Caco-2 (cell line): ENCODE measurements at regions not wholly inside any gene's neighbourhood (a gene's known extent, or its start where the extent isn't known, plus 50 kb on each side); places are given as distances from the start of the nearest gene placed in this dataset.

ENCODE experiments used
- BruUV-seq: library from RNA; stranded (reverse); fragments of 400-500 nt; replicated peaks from 2 replicates; lab custom pipeline; 2021; lab: Mats Ljungman, UMichigan
- CTCF ChIA-PET: fragments of 300-600 bp; sonication (Branson Sonifier 250); formaldehyde crosslinking; loops from one replicate; lab custom pipeline; 2022; ENCODE audit warnings: antibody characterized with exemption; lab: Charles Lee
- POLR2A ChIA-PET: fragments of 300-600 bp; sonication (Branson Sonifier 250); formaldehyde crosslinking; loops from one replicate; lab custom pipeline; 2022; ENCODE audit warnings: antibody characterized with exemption; lab: Charles Lee
- DNase-seq, 2 experiments: peaks; one replicate each; pipeline versions ENCODE4 v3.0.0 to v3.0.0-alpha.2; 2020 to 2022
- H3K27me3 ChIP-seq: replicated peaks from 2 replicates; pipeline ENCODE4 v1.6.0; 2011; ENCODE audit warnings: low read length; ENCODE audit not compliant: control insufficient read depth, insufficient read depth
- H3K36me3 ChIP-seq: 2 replicates; pipeline ENCODE4 v1.5.1; 2011; ENCODE audit warnings: low read length; ENCODE audit not compliant: control insufficient read depth, insufficient read depth
- H3K4me1 ChIP-seq: fragments of 250-450 bp; sonication (Bioruptor Pico); 2 replicates; pipeline ENCODE4 v1.5.1; 2020; ENCODE audit warnings: mild to moderate bottlenecking
- H3K4me3 ChIP-seq: 2 replicates; pipeline ENCODE4 v1.5.1; 2011; ENCODE audit warnings: low read depth, mild to moderate bottlenecking, control low read depth, low read length
- H3K9me3 ChIP-seq: fragments of 250-450 bp; sonication (Bioruptor Pico); 2 replicates; pipeline ENCODE4 v1.5.1; 2020; ENCODE audit warnings: mild to moderate bottlenecking, moderate library complexity
- H3K27ac Mint-ChIP-seq: one replicate; pipeline ENCODE4 v1.8.0; 2022; ENCODE audit warnings: mixed read lengths; ENCODE audit not compliant: unreplicated experiment
- H3K27me3 Mint-ChIP-seq: one replicate; pipeline ENCODE4 v1.8.0; 2022; ENCODE audit warnings: mixed read lengths; ENCODE audit not compliant: insufficient read depth, unreplicated experiment
- H3K36me3 Mint-ChIP-seq: one replicate; pipeline ENCODE4 v1.8.0; 2022; ENCODE audit warnings: mild to moderate bottlenecking, mixed read lengths; ENCODE audit not compliant: insufficient read depth, unreplicated experiment
- H3K4me1 Mint-ChIP-seq: one replicate; pipeline ENCODE4 v1.8.0; 2022; ENCODE audit warnings: low read depth, mixed read lengths; ENCODE audit not compliant: unreplicated experiment
- H3K4me3 Mint-ChIP-seq: one replicate; pipeline ENCODE4 v1.8.0; 2022; ENCODE audit warnings: mild to moderate bottlenecking, moderate library complexity, mixed read lengths; ENCODE audit not compliant: unreplicated experiment
- H3K9me3 Mint-ChIP-seq: one replicate; pipeline ENCODE4 v1.8.0; 2022; ENCODE audit warnings: mixed read lengths; ENCODE audit not compliant: unreplicated experiment
- CTCF ChIP-seq, 2 experiments: fragments of 200-600 bp in 1 of 2; IDR thresholded peaks; 1 replicate in 1 of 2; 2 replicates in 1 of 2; pipeline versions ENCODE4 v1.5.1 to v1.8.0; 2011 to 2022; ENCODE audit warnings: antibody characterized with exemption in 1 of 2, control low read depth in 1 of 2, inconsistent platforms in 1 of 2, low read depth in 1 of 2, low read length in 1 of 2, mild to moderate bottlenecking in 1 of 2, moderate library complexity in 1 of 2; ENCODE audit not compliant: insufficient read depth in 1 of 2, severe bottlenecking in 1 of 2, unreplicated experiment in 1 of 2
- intact Hi-C: fragments of 100-400 bp; cut with micrococcal nuclease; formaldehyde crosslinking; loops from one replicate; pipeline ENCODE4 v1.10.0; 2022; ENCODE audit not compliant: unreplicated experiment

- H3K4me3 ChIP-seq: no peak overlapping the region
- no peaks in the 10 kb centered on the region for H3K36me3 ChIP-seq
- no peak overlapping the region for H3K27ac Mint-ChIP-seq
- H3K27me3 Mint-ChIP-seq: no peaks in the 10 kb centered on the region
- H3K4me3 Mint-ChIP-seq: no peak overlapping the region
- H3K9me3 ChIP-seq: no peaks in the 10 kb centered on the region
- no peaks in the 10 kb centered on the region for H3K9me3 Mint-ChIP-seq
- POLR2A ChIA-PET: no interaction called here
- intact Hi-C loops: no loop called here
- CTCF ChIA-PET: no interaction called here
- H3K27me3 ChIP-seq: no peaks in the 10 kb centered on the region
- no peak for DNase-seq
- BruUV-seq: no TSS peak
- H3K4me1 Mint-ChIP-seq: peaks cover 7% of the 10 kb centered on the region
- H3K4me1 ChIP-seq: peaks cover 3% of the 10 kb centered on the region; the same call in 1 of the 2 replicates
- no peak for TF ChIP-seq CTCF (IDR thresholded peaks at IDR 0.05; ENCODE audit: insufficient read depth in 1 of 2, low read depth in 1 of 2, low read length in 1 of 2, severe bottlenecking in 1 of 2, unreplicated experiment in 1 of 2)
- H3K36me3 Mint-ChIP-seq: no peaks in the 10 kb centered on the region
Observed at GRCh38 chr6:54473328-54473727, 165.1 kb downstream of the TINAG start.

GRCh38 chr6:54474898-54475297 is 166.7 kb downstream of the TINAG start:
- Histone ChIP-seq H3K4me1 (peaks cover 3% of the 10 kb centered on the region; the same call in 1 of the 2 replicates), H3K4me3 (no peak overlapping the region), H3K36me3 (no peaks in the 10 kb centered on the region), H3K27me3 (no peaks in the 10 kb centered on the region), H3K9me3 (no peaks in the 10 kb centered on the region)
- ChIA-PET POLR2A (no interaction called here), CTCF (no interaction called here)
- Mint-ChIP-seq H3K36me3 (no peaks in the 10 kb centered on the region), H3K4me1 (peaks cover 7% of the 10 kb centered on the region), H3K27ac (no peak overlapping the region), H3K27me3 (no peaks in the 10 kb centered on the region), H3K9me3 (no peaks in the 10 kb centered on the region), H3K4me3 (no peak overlapping the region)
- no peak for TF ChIP-seq CTCF (IDR thresholded peaks at IDR 0.05; ENCODE audit: insufficient read depth in 1 of 2, low read depth in 1 of 2, low read length in 1 of 2, severe bottlenecking in 1 of 2, unreplicated experiment in 1 of 2)
- no peak for DNase-seq
- intact Hi-C loops: no loop called here
- no TSS peak for BruUV-seq

GRCh38 chr6:54481091-54481490 is 172.8 kb downstream of the TINAG start:
- intact Hi-C loops: no loop called here
- no peak overlapping the region for H3K4me3 Mint-ChIP-seq
- H3K27me3 ChIP-seq: no peaks in the 10 kb centered on the region
- no peaks in the 10 kb centered on the region for H3K36me3 Mint-ChIP-seq
- no peak for DNase-seq
- no peaks in the 10 kb centered on the region for H3K36me3 ChIP-seq
- no peak overlapping the region for H3K27ac Mint-ChIP-seq
- H3K9me3 ChIP-seq: no peaks in the 10 kb centered on the region
- no peak for TF ChIP-seq CTCF (IDR thresholded peaks at IDR 0.05; ENCODE audit: insufficient read depth in 1 of 2, low read depth in 1 of 2, low read length in 1 of 2, severe bottlenecking in 1 of 2, unreplicated experiment in 1 of 2)
- no peaks in the 10 kb centered on the region for H3K9me3 Mint-ChIP-seq
- H3K4me1 Mint-ChIP-seq: no peaks in the 10 kb centered on the region
- H3K4me1 ChIP-seq: no peaks in the 10 kb centered on the region
- BruUV-seq: no TSS peak
- ChIA-PET POLR2A (no interaction called here), CTCF (no interaction called here)
- H3K4me3 ChIP-seq: no peak overlapping the region
- no peaks in the 10 kb centered on the region for H3K27me3 Mint-ChIP-seq
